Endothelial cell of umbilical vein (primary cell): ENCODE measurements at regions not wholly inside any gene's neighbourhood (a gene's known extent, or its start where the extent isn't known, plus 50 kb on each side); places are given as distances from the start of the nearest gene placed in this dataset.

Experiments
- BruUV-seq: library from RNA; stranded (reverse); fragments of 400-500 nt; replicated peaks from 2 replicates; lab custom pipeline; 2021; lab: Mats Ljungman, UMichigan
- CTCF ChIA-PET: fragments of 300-600, 350-600 bp; sonication (Branson Sonifier 250); formaldehyde crosslinking; loops from one replicate; lab custom pipeline; 2021; ENCODE audit warnings: antibody characterized with exemption, inconsistent platforms; lab: Charles Lee
- POLR2A ChIA-PET: fragments of 300-600, 350-600 bp; sonication (Branson Sonifier 250); formaldehyde crosslinking; loops from one replicate; lab custom pipeline; 2021; ENCODE audit warnings: antibody characterized with exemption, inconsistent platforms; lab: Charles Lee
- DNase-seq: peaks from one replicate; pipeline ENCODE4 v3.0.0-alpha.2; 2011; ENCODE audit warnings: low read depth, low spot score
- FAIRE-seq: peaks from 2 replicates; lab custom pipeline; 2011; peaks lifted over from hg19 to GRCh38; lab: Jason Lieb, UNC
- H2AFZ ChIP-seq: 2 replicates; pipeline ENCODE4 v1.6.0; 2012; ENCODE audit warnings: low read depth, low read length, control low read depth, inconsistent platforms
- H3K27ac ChIP-seq: 2 replicates; pipeline ENCODE4 v1.5.1; 2011; ENCODE audit warnings: low read depth, mild to moderate bottlenecking, control low read depth, low read length, moderate library complexity; ENCODE audit not compliant: insufficient read depth
- H3K27me3 ChIP-seq, 2 experiments: 2 replicates each; pipeline versions ENCODE4 v1.6.0 to v1.6.1; 2011; ENCODE audit warnings: low read length in 2 of 2, mixed read lengths in 1 of 2; ENCODE audit not compliant: control insufficient read depth in 2 of 2, insufficient read depth in 2 of 2
- H3K36me3 ChIP-seq, 2 experiments: 2 replicates in 1 of 2; 3 replicates in 1 of 2; pipeline ENCODE4 v1.5.1; 2011; ENCODE audit warnings: low read length in 2 of 2, mild to moderate bottlenecking in 1 of 2, moderate library complexity in 1 of 2; ENCODE audit not compliant: control insufficient read depth in 2 of 2, insufficient read depth in 2 of 2; ENCODE audit errors: extremely low read depth in 1 of 2
- H3K4me1 ChIP-seq: 3 replicates; pipeline ENCODE4 v1.5.1; 2011; ENCODE audit warnings: mild to moderate bottlenecking, low read length; ENCODE audit not compliant: control insufficient read depth, insufficient read depth; ENCODE audit errors: extremely low read depth
- H3K4me2 ChIP-seq: 2 replicates; pipeline ENCODE4 v1.6.1; 2011; ENCODE audit warnings: low read length, control low read depth, mixed read lengths; ENCODE audit not compliant: insufficient read depth
- H3K4me3 ChIP-seq, 3 experiments: fragments of 200-600 bp in 1 of 3; sonication (generic), shearing (Covaris generic) in 1 of 3; replicated peaks in 1 of 3; 2 replicates each; pipeline ENCODE4 v1.5.1; 2011 to 2016; ENCODE audit warnings: control low read depth in 3 of 3, low read length in 3 of 3, mild to moderate bottlenecking in 2 of 3, inconsistent platforms in 1 of 3, low read depth in 1 of 3, moderate library complexity in 1 of 3; ENCODE audit not compliant: insufficient read depth in 1 of 3
- H3K79me2 ChIP-seq: 2 replicates; pipeline ENCODE4 v1.6.0; 2012; ENCODE audit warnings: low read length, inconsistent platforms; ENCODE audit not compliant: control insufficient read depth, insufficient read depth
- H3K9ac ChIP-seq: replicated peaks from 2 replicates; pipeline ENCODE3; 2011; ENCODE audit warnings: low read length, control low read depth; ENCODE audit not compliant: insufficient read depth; ENCODE audit errors: extremely low read depth
- H3K9me1 ChIP-seq: replicated peaks from 3 replicates; pipeline ENCODE4 v1.6.0; 2011; ENCODE audit warnings: mild to moderate bottlenecking, low read length; ENCODE audit not compliant: control insufficient read depth, insufficient read depth; ENCODE audit errors: extremely low read depth
- H3K9me3 ChIP-seq: replicated peaks from 2 replicates; pipeline ENCODE4 v1.5.1; 2012; ENCODE audit warnings: low read length, inconsistent platforms; ENCODE audit not compliant: control insufficient read depth, insufficient read depth
- H4K20me1 ChIP-seq: replicated peaks from 2 replicates; pipeline ENCODE3; 2011; ENCODE audit warnings: mild to moderate bottlenecking, low read length; ENCODE audit not compliant: control insufficient read depth, insufficient read depth; ENCODE audit errors: extremely low read depth
- EZH2 ChIP-seq: IDR thresholded peaks from 2 replicates; pipeline ENCODE4 v1.6.1; 2012; ENCODE audit warnings: borderline replicate concordance, low read depth, mild to moderate bottlenecking, moderate library complexity, low read length, inconsistent platforms; ENCODE audit not compliant: severe bottlenecking
- FOS ChIP-seq: IDR thresholded peaks from 2 replicates; pipeline ENCODE4 v1.6.1; 2011; ENCODE audit warnings: mild to moderate bottlenecking, low read length, moderate library complexity, borderline replicate concordance; ENCODE audit not compliant: insufficient read depth
- GATA2 ChIP-seq: IDR thresholded peaks from 2 replicates; pipeline ENCODE4 v1.7.0; 2011; ENCODE audit warnings: low read depth, mild to moderate bottlenecking, moderate library complexity, mixed read lengths, low read length; ENCODE audit not compliant: insufficient read length, insufficient read depth
- JUN ChIP-seq: IDR thresholded peaks from 2 replicates; pipeline ENCODE4 v1.6.1; 2011; ENCODE audit warnings: borderline replicate concordance, low read depth; ENCODE audit not compliant: insufficient read length, insufficient read depth
- MYC ChIP-seq: IDR thresholded peaks from one replicate; pipeline ENCODE4 v1.6.1; 2011; ENCODE audit warnings: mild to moderate bottlenecking, low read depth, low read length
- POLR2A ChIP-seq: IDR thresholded peaks from 2 replicates; pipeline ENCODE4 v1.6.1; 2012; ENCODE audit warnings: low read depth, mild to moderate bottlenecking, control low read depth, low read length
- POLR2AphosphoS5 ChIP-seq: IDR thresholded peaks from 2 replicates; pipeline ENCODE4 v1.6.1; 2012; ENCODE audit warnings: low read depth, mild to moderate bottlenecking, control low read depth, low read length, moderate library complexity; ENCODE audit not compliant: insufficient read depth
- dilution Hi-C: fragments of 300-500 bp; cut with MboI; formaldehyde crosslinking; loops from one replicate; pipeline ENCODE4 v1.15.0; 2019; ENCODE audit warnings: low sequenced_read_pairs; ENCODE audit not compliant: extremely low pct_ligation_motif_present
- intact Hi-C: fragments of 100-400 bp; cut with micrococcal nuclease; formaldehyde crosslinking; loops from one replicate; pipeline ENCODE4 v1.10.0; 2022
- TF ChIP-seq, protein P1 (sequence below), 2 donors: IDR thresholded peaks; 1 replicate in 1 of 2; 2 replicates in 1 of 2; pipeline ENCODE4 v1.5.1; 2011; ENCODE audit warnings: low read length in 2 of 2, mild to moderate bottlenecking in 2 of 2, moderate library complexity in 2 of 2, control low read depth in 1 of 2, inconsistent platforms in 1 of 2, low read depth in 1 of 2; ENCODE audit not compliant: insufficient read depth in 1 of 2; ENCODE audit errors: extremely low read depth in 1 of 2
- TF ChIP-seq, protein P2 (sequence below): IDR thresholded peaks from 2 replicates; pipeline ENCODE4 v1.6.1; 2011; ENCODE audit not compliant: insufficient read depth, insufficient read length

DNA sequence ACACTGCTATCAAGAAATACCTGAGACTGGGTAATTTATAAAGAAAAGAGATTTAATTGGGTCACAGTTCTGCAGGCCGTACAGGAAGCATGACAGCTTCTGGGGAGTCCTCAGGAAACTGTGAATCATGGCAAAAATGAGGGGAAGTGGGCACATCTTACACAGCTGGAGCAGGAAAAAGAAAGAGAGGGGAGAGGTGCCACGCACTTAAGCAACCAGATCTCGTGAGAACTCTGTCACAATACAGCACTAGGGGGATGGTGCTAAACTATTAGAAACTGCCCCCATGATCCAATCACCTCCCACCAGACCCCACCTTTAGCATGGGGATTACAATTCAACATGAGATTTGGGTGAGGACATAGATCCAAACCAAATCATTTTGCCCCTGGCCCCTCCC, 105.5 kb upstream of the CPLX2 start:
- POLR2A ChIA-PET, result no interaction called here
- H3K4me3 ChIP-seq, result no peak overlapping the region
- no peaks in the 10 kb centered on the region for H3K9me3 ChIP-seq
- CTCF ChIA-PET, result no interaction called here
- no peaks in the 10 kb centered on the region for H4K20me1 ChIP-seq
- DNase-seq (no peak), FAIRE-seq (no peak)
- dilution Hi-C loops, result no loop called here
- no peaks in the 10 kb centered on the region for H3K9me1 ChIP-seq
- H3K4me2 ChIP-seq, result no peak overlapping the region
- H3K36me3 ChIP-seq, result no peaks in the 10 kb centered on the region
- no TSS peak for BruUV-seq
- H3K79me2 ChIP-seq, result no peaks in the 10 kb centered on the region
- H3K9ac ChIP-seq, result no peak overlapping the region
- no peaks in the 10 kb centered on the region for H3K27me3 ChIP-seq
- H3K4me1 ChIP-seq, result no peaks in the 10 kb centered on the region
- H3K27ac ChIP-seq, result no peak overlapping the region
- intact Hi-C loops, result no loop called here
- no peak overlapping the region for H2AFZ ChIP-seq
- no peak for TF ChIP-seq JUN
- no peak for TF ChIP-seq POLR2AphosphoS5
- no peak for TF ChIP-seq POLR2A
- TF ChIP-seq, protein P1, sequence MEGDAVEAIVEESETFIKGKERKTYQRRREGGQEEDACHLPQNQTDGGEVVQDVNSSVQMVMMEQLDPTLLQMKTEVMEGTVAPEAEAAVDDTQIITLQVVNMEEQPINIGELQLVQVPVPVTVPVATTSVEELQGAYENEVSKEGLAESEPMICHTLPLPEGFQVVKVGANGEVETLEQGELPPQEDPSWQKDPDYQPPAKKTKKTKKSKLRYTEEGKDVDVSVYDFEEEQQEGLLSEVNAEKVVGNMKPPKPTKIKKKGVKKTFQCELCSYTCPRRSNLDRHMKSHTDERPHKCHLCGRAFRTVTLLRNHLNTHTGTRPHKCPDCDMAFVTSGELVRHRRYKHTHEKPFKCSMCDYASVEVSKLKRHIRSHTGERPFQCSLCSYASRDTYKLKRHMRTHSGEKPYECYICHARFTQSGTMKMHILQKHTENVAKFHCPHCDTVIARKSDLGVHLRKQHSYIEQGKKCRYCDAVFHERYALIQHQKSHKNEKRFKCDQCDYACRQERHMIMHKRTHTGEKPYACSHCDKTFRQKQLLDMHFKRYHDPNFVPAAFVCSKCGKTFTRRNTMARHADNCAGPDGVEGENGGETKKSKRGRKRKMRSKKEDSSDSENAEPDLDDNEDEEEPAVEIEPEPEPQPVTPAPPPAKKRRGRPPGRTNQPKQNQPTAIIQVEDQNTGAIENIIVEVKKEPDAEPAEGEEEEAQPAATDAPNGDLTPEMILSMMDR (IDR thresholded peaks at IDR 0.05; ENCODE audit: extremely low read depth in 1 of 2, insufficient read depth in 1 of 2, low read depth in 1 of 2, low read length in 2 of 2), result no peak
- no peak for TF ChIP-seq FOS
- no peak for TF ChIP-seq MYC
- TF ChIP-seq GATA2, result no peak
- no peak for TF ChIP-seq EZH2
- TF ChIP-seq, protein P2, sequence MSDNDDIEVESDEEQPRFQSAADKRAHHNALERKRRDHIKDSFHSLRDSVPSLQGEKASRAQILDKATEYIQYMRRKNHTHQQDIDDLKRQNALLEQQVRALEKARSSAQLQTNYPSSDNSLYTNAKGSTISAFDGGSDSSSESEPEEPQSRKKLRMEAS, result no peak
